ENCODE measurements at regions not wholly inside any gene's neighbourhood (a gene's known extent, or its start where the extent isn't known, plus 50 kb on each side); places are given as distances from the start of the nearest gene placed in this dataset.
"Not testable (repeated sequence)": the region's sequence is repeated elsewhere in the genome, so short reads cannot be mapped to it uniquely, and the experiment has no call there.

DNA sequence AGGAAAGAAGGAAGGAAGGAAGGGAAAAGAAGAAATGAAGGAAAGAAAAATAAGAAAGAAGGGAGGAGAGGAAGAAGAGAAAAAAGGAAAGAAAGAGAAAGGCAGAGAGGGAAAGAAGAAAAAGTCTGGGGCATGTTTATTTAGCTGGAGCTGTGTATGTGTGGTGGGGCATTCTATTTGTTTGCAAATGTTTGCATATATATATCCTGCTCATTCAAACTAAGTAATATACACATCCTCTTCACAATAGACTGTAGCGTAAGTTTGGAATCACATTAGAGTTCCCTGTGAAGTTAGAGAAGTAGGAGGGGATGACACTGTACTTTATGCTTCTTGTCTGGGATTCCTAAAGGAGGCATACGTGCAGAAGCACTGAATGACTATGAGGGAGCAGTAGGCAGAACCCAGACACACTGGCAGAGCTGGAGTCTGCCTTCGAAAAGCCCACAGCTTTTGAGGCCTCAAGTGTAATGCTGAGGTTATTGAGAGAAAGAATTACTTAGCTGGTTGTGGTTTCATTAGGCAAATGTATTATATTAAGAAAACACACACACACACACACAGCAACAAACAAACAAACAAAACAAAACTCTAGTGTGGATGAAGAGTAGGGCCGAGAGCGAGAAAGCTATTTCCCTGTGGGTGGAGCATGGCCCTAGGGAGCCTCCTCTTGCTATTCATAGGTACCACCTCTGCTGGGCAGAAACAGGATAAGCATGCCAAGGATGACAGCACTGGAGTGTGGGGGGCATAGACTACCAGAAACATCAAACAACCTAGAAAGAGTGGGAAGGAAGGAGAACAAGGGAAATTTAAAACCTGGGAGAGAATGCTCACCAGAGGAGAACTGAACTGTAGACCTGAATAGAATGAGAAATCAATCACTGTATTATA is 905.1 kb upstream of the NXPH2 start:
- Histone ChIP-seq H3K27me3 (no peaks in the 10 kb centered on the region), H3K4me1 (no peaks in the 10 kb centered on the region), H3K9me3 (no peaks in the 10 kb centered on the region), H3K36me3 (no peaks in the 10 kb centered on the region), H3K27ac (no peak overlapping the region), H3K4me3 (no peak overlapping the region)
- DNase-seq, result no peak
- TF ChIP-seq, protein P1, sequence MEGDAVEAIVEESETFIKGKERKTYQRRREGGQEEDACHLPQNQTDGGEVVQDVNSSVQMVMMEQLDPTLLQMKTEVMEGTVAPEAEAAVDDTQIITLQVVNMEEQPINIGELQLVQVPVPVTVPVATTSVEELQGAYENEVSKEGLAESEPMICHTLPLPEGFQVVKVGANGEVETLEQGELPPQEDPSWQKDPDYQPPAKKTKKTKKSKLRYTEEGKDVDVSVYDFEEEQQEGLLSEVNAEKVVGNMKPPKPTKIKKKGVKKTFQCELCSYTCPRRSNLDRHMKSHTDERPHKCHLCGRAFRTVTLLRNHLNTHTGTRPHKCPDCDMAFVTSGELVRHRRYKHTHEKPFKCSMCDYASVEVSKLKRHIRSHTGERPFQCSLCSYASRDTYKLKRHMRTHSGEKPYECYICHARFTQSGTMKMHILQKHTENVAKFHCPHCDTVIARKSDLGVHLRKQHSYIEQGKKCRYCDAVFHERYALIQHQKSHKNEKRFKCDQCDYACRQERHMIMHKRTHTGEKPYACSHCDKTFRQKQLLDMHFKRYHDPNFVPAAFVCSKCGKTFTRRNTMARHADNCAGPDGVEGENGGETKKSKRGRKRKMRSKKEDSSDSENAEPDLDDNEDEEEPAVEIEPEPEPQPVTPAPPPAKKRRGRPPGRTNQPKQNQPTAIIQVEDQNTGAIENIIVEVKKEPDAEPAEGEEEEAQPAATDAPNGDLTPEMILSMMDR (IDR thresholded peaks at IDR 0.05), result no peak
- no peak for TF ChIP-seq POLR2A (IDR thresholded peaks at IDR 0.05)

GRCh38 chr2:139684286-139684860 is 904.2 kb upstream of the NXPH2 start:
- Histone ChIP-seq H3K27ac (no peak overlapping the region), H3K36me3 (no peaks in the 10 kb centered on the region), H3K9me3 (no peaks in the 10 kb centered on the region), H3K4me1 (no peaks in the 10 kb centered on the region), H3K4me3 (no peak overlapping the region), H3K27me3 (no peaks in the 10 kb centered on the region)
- no peak for TF ChIP-seq POLR2A (IDR thresholded peaks at IDR 0.05)
- TF ChIP-seq, protein P1 (IDR thresholded peaks at IDR 0.05), result no peak
- DNase-seq, result no peak

- Histone ChIP-seq H3K9me3 (no peaks in the 10 kb centered on the region), H3K27ac (no peak overlapping the region), H3K4me3 (no peak overlapping the region), H3K36me3 (no peaks in the 10 kb centered on the region), H3K4me1 (no peaks in the 10 kb centered on the region), H3K27me3 (no peaks in the 10 kb centered on the region)
- DNase-seq, result no peak
- TF ChIP-seq POLR2A (IDR thresholded peaks at IDR 0.05), result no peak
- TF ChIP-seq, protein P1 (IDR thresholded peaks at IDR 0.05), result no peak
Measured at GRCh38 chr2:139674577-139674976, 894.4 kb upstream of the NXPH2 start.

DNA sequence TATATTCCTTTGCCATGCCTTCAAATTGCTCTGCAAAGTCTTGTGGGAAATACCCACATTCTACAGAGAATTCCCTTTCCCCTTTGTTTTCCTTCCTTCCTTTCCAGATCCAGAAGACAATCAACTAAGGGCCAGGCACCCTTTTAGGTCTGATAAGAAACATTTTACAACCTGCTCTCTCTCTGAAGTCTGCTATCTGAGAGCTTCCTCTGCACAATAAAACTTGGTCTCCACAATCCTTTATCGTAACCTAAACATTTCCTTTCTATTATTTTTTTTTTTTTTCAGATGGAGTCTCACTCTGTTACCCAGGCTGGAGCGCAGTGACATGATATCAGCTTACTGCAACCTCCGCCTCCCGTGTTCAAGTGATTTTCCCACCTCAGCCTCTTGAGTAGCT is 893.3 kb upstream of the NXPH2 start:
- not testable (repeated sequence) for H3K27ac ChIP-seq, H3K36me3 ChIP-seq, DNase-seq, H3K9me3 ChIP-seq, H3K4me3 ChIP-seq, H3K27me3 ChIP-seq, H3K4me1 ChIP-seq

GRCh38 chr2:139669675-139670074 is 889.5 kb upstream of the NXPH2 start:
- Histone ChIP-seq H3K9me3 (no peaks in the 10 kb centered on the region), H3K4me3 (no peak overlapping the region), H3K27ac (no peak overlapping the region), H3K27me3 (no peaks in the 10 kb centered on the region), H3K36me3 (no peaks in the 10 kb centered on the region), H3K4me1 (no peaks in the 10 kb centered on the region)
- no peak for TF ChIP-seq POLR2A (IDR thresholded peaks at IDR 0.05)
- TF ChIP-seq, protein P1 (IDR thresholded peaks at IDR 0.05), result no peak
- DNase-seq, result no peak

GRCh38 chr2:139652385-139652784 is 872.2 kb upstream of the NXPH2 start:
- no peak overlapping the region for H3K27ac ChIP-seq
- no peak for TF ChIP-seq POLR2A (IDR thresholded peaks at IDR 0.05)
- TF ChIP-seq, protein P1 (IDR thresholded peaks at IDR 0.05), result no peak
- H3K9me3 ChIP-seq, result no peaks in the 10 kb centered on the region
- no peaks in the 10 kb centered on the region for H3K4me1 ChIP-seq
- no peak overlapping the region for H3K4me3 ChIP-seq
- no peaks in the 10 kb centered on the region for H3K27me3 ChIP-seq
- no peak for DNase-seq
- no peaks in the 10 kb centered on the region for H3K36me3 ChIP-seq
